GM12878 (cell line): ENCODE measurements at regions not wholly inside any gene's neighbourhood (a gene's known extent, or its start where the extent isn't known, plus 50 kb on each side); places are given as distances from the start of the nearest gene placed in this dataset.

Experiments
- ATAC-seq: fragments of 200-7000 bp; cut with Tn5 transposase; 3 replicates; pipeline ENCODE4 v1.9.1; 2020; ENCODE audit warnings: mild to moderate bottlenecking, moderate library complexity
- BruUV-seq: library from RNA; stranded (reverse); fragments of 400-500 nt; replicated peaks from 2 replicates; lab custom pipeline; 2021; lab: Mats Ljungman, UMichigan
- CTCF ChIA-PET: fragments of 300-600 bp; sonication (Branson Sonifier 250); formaldehyde crosslinking; extraction: SDS; loops from one replicate; lab custom pipeline; 2021; ENCODE audit warnings: inconsistent platforms; lab: Yijun Ruan, JAX
- POLR2A ChIA-PET: fragments of 350-600 bp; formaldehyde crosslinking; extraction: SDS; loops from one replicate; lab custom pipeline; 2021; ENCODE audit warnings: inconsistent platforms; lab: Charles Lee
- RAD21 ChIA-PET: fragments of 300-600 bp; sonication (Branson Sonifier 250); formaldehyde crosslinking; loops from one replicate; lab custom pipeline; 2023; ENCODE audit warnings: antibody characterized with exemption; ENCODE audit not compliant: unreplicated experiment; lab: Charles Lee
- SMC1A ChIA-PET: fragments of 300-600 bp; sonication (Branson Sonifier 250); formaldehyde crosslinking; loops from one replicate; lab custom pipeline; 2023; ENCODE audit not compliant: unreplicated experiment, uncharacterized antibody; lab: Charles Lee
- DNase-seq: peaks from one replicate; pipeline ENCODE4 v3.0.0-alpha.2; 2011; ENCODE audit warnings: low read depth, low spot score
- FAIRE-seq: peaks from 3 replicates; lab custom pipeline; 2011; peaks lifted over from hg19 to GRCh38; lab: Jason Lieb, UNC
- H2AFZ ChIP-seq: 2 replicates; pipeline ENCODE4 v1.6.0; 2011; ENCODE audit warnings: low read depth, low read length, control low read depth; ENCODE audit not compliant: control insufficient read depth
- H3K27ac ChIP-seq: 2 replicates; pipeline ENCODE4 v1.5.1; 2011; ENCODE audit warnings: control low read depth; ENCODE audit not compliant: control insufficient read depth, insufficient read depth
- H3K27me3 ChIP-seq, 2 experiments: replicated peaks in 1 of 2; 2 replicates each; pipeline versions ENCODE4 v1.6.0 to v1.6.1; 2011; ENCODE audit warnings: low read length in 1 of 2; ENCODE audit not compliant: control insufficient read depth in 2 of 2, insufficient read depth in 2 of 2
- H3K36me3 ChIP-seq, 2 experiments: 2 replicates each; pipeline ENCODE4 v1.5.1; 2011; ENCODE audit warnings: low read length in 1 of 2; ENCODE audit not compliant: control insufficient read depth in 2 of 2, insufficient read depth in 2 of 2
- H3K4me1 ChIP-seq: 2 replicates; pipeline ENCODE4 v1.6.1; 2011; ENCODE audit warnings: mild to moderate bottlenecking, low read length, moderate library complexity, mixed read lengths; ENCODE audit not compliant: control insufficient read depth, insufficient read depth
- H3K4me2 ChIP-seq: 2 replicates; pipeline ENCODE4 v1.6.0; 2011; ENCODE audit warnings: control low read depth; ENCODE audit not compliant: control insufficient read depth, insufficient read depth
- H3K4me3 ChIP-seq: fragments of 200-600 bp; sonication (generic); 2 replicates; pipeline ENCODE4 v1.5.1; 2016
- H3K79me2 ChIP-seq: 2 replicates; pipeline ENCODE4 v1.6.0; 2011; ENCODE audit warnings: low read length; ENCODE audit not compliant: control insufficient read depth, insufficient read depth
- H3K9ac ChIP-seq: 2 replicates; pipeline ENCODE4 v1.8.0; 2011; ENCODE audit warnings: low read length, control low read depth, mixed read lengths; ENCODE audit not compliant: control insufficient read depth, insufficient read depth
- H3K9me3 ChIP-seq: replicated peaks from 3 replicates; pipeline ENCODE4 v1.5.1; 2011; ENCODE audit warnings: mild to moderate bottlenecking, low read length; ENCODE audit not compliant: control insufficient read depth, insufficient read depth
- H4K20me1 ChIP-seq: 2 replicates; pipeline ENCODE4 v1.6.0; 2011; ENCODE audit not compliant: control insufficient read depth, insufficient read depth
- ASH2L ChIP-seq: fragments of 300-600, 200-600 bp; sonication (generic); IDR thresholded peaks from 2 replicates; pipeline ENCODE4 v1.6.1; 2017; ENCODE audit warnings: low read depth, mild to moderate bottlenecking, borderline replicate concordance
- CHD1 ChIP-seq: IDR thresholded peaks from 2 replicates; pipeline ENCODE4 v1.6.1; 2012; ENCODE audit warnings: low read depth, low read length, improper control_type of control experiment
- GATAD2B ChIP-seq: fragments of 450-650 bp; conservative IDR thresholded peaks from 2 replicates; pipeline ENCODE4 v1.6.1; 2017; ENCODE audit warnings: low read depth, mild to moderate bottlenecking, moderate library complexity
- HCFC1 ChIP-seq: fragments of 150-350 bp; IDR thresholded peaks from 2 replicates; pipeline ENCODE4 v1.6.1; 2014; ENCODE audit warnings: low read length
- IKZF1 ChIP-seq: fragments of 450-650 bp; conservative IDR thresholded peaks from 2 replicates; pipeline ENCODE4 v1.6.1; 2017; ENCODE audit warnings: antibody characterized with exemption, mild to moderate bottlenecking
- IKZF2 ChIP-seq, 2 experiments: fragments of 450-650 bp; IDR thresholded peaks; 2 replicates each; pipeline ENCODE4 v1.6.1; 2017; ENCODE audit warnings: mild to moderate bottlenecking in 2 of 2, moderate library complexity in 2 of 2
- PAX5 ChIP-seq: IDR thresholded peaks from 2 replicates; pipeline ENCODE4 v1.6.1; 2011; ENCODE audit warnings: low read depth, low read length, borderline replicate concordance
- POLR2AphosphoS2 ChIP-seq: IDR thresholded peaks from 2 replicates; pipeline ENCODE4 v1.6.1; 2011; ENCODE audit warnings: low read depth, mild to moderate bottlenecking, low read length, improper control_type of control experiment, moderate library complexity
- RELA ChIP-seq: fragments of 450-650 bp; IDR thresholded peaks from 2 replicates; pipeline ENCODE4 v1.8.0; 2014; ENCODE audit warnings: borderline replicate concordance; ENCODE audit not compliant: partially characterized antibody
- SMARCA5 ChIP-seq: fragments of 450-650 bp; IDR thresholded peaks from 2 replicates; pipeline ENCODE4 v1.6.1; 2017; ENCODE audit warnings: mild to moderate bottlenecking
- TCF7 ChIP-seq: IDR thresholded peaks from 2 replicates; pipeline ENCODE4 v1.6.1; 2014; ENCODE audit warnings: antibody characterized with exemption, borderline replicate concordance
- ZBTB40 ChIP-seq: fragments of 450-650 bp; IDR thresholded peaks from 2 replicates; pipeline ENCODE4 v1.6.1; 2016; ENCODE audit warnings: mild to moderate bottlenecking, moderate library complexity, borderline replicate concordance
- ZNF274 ChIP-seq: IDR thresholded peaks from one replicate; pipeline ENCODE4 v1.8.0; 2011; ENCODE audit not compliant: insufficient read length, insufficient read depth
- WGBS: methylation state at CpG from one replicate; pipeline ENCODE4 v1.1.6; 2016; ENCODE audit warnings: low lambda C conversion rate; ENCODE audit not compliant: insufficient replicate concordance, insufficient coverage; ENCODE audit errors: missing lambda C conversion rate; 5-methylcytosine and 5-hydroxymethylcytosine counted together
- in situ Hi-C: fragments of 300-500 bp; cut with MboI; formaldehyde crosslinking; loops from 9 replicates; pipeline ENCODE4 v1.14.3; 2018; ENCODE audit warnings: mixed read lengths
- intact Hi-C: fragments of 100-400 bp; cut with micrococcal nuclease; formaldehyde crosslinking; loops from one replicate; pipeline ENCODE4 v1.14.2; 2022; ENCODE audit not compliant: unreplicated experiment

DNA sequence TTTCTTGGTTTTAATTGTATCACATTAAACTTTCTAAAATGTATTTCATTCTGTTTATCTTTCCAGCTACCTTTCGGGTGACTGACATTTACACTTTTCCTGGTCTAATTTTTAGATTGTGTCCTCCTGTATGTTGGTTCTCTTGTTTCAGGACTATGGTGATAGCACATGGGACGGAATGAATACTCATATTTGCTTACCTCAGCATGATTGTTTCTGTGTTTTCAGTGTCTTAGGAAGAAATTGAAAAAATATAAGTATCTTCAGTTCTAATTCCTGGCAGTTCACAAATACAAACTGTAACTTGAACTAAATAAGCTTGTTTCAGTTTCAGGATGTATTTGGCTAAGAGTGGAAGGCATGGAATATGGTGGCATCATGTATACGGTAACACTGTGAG, 80.1 kb upstream of the ROBO1 start:
- Histone ChIP-seq H3K9ac (no peak overlapping the region), H3K27ac (no peak overlapping the region), H3K9me3 (no peaks in the 10 kb centered on the region), H3K4me2 (no peak overlapping the region), H3K79me2 (no peaks in the 10 kb centered on the region), H3K4me1 (no peaks in the 10 kb centered on the region), H4K20me1 (no peaks in the 10 kb centered on the region), H2AFZ (no peak overlapping the region), H3K36me3 (no peaks in the 10 kb centered on the region), H3K27me3 (no peaks in the 10 kb centered on the region), H3K4me3 (no peak overlapping the region)
- intact Hi-C loops (no loop called here), in situ Hi-C loops (loop anchor here (10.0 kb wide), 1 partner anchor 323 kb away; no protein-coding TSS in a partner anchor)
- no peak for FAIRE-seq
- TF ChIP-seq TCF7 (no peak), SMARCA5 (no peak), GATAD2B (no peak), ZBTB40 (no peak), IKZF2 (IDR thresholded peaks at IDR 0.05) (no peak), RELA (no peak), PAX5 (no peak), IKZF1 (no peak), ZNF274 (no peak), POLR2AphosphoS2 (no peak), ASH2L (no peak), HCFC1 (no peak), CHD1 (no peak)
- RAD21 ChIA-PET = interaction anchor here (1.5 kb wide), 1 partner anchor 327 kb away, joined by 4 read pairs; no protein-coding TSS in a partner anchor
- ATAC-seq = no peak
- CTCF ChIA-PET = interaction anchor here (1.0 to 2.9 kb wide), 6 partner anchors 10 to 330 kb away, joined by 3 to 12 read pairs (median 6); no protein-coding TSS in a partner anchor
- SMC1A ChIA-PET = interaction anchor here (0.5 to 1.0 kb wide), 2 partner anchors 11 to 812 kb away, joined by 3 read pairs; no protein-coding TSS in a partner anchor
- WGBS = 17% methylated on average over 3 of the region's 3 CpGs
- POLR2A ChIA-PET = no interaction called here
- no peak for DNase-seq
- BruUV-seq = no TSS peak
